HFF-Myc (cell line): ENCODE measurements at regions not wholly inside any gene's neighbourhood (a gene's known extent, or its start where the extent isn't known, plus 50 kb on each side); places are given as distances from the start of the nearest gene placed in this dataset.

ENCODE experiments used
- DNase-seq: peaks from one replicate; pipeline ENCODE4 v3.0.0-alpha.2; 2011; ENCODE audit warnings: low read depth; ENCODE audit errors: extremely low read depth
- H3K4me3 ChIP-seq: replicated peaks from 2 replicates; pipeline ENCODE4 v1.5.1; 2011; ENCODE audit warnings: low read depth, mild to moderate bottlenecking, control low read depth, low read length
- CTCF ChIP-seq: IDR thresholded peaks from 2 replicates; pipeline ENCODE4 v1.5.1; 2012; ENCODE audit warnings: mild to moderate bottlenecking, low read depth, low read length, control low read depth; ENCODE audit errors: missing control alignments

- H3K4me3 ChIP-seq: no peak overlapping the region
- no peak for DNase-seq
- no peak for TF ChIP-seq CTCF
Observed at GRCh38 chr17:71330099-71330375, 790.8 kb upstream of the SOX9 start.

- TF ChIP-seq CTCF: no peak
- no peak for DNase-seq
- no peak overlapping the region for H3K4me3 ChIP-seq
Observed at GRCh38 chr17:71331754-71332325, 789.0 kb upstream of the SOX9 start.

- no peak for DNase-seq
- TF ChIP-seq CTCF: no peak
- no peak overlapping the region for H3K4me3 ChIP-seq
Observed at GRCh38 chr17:71334048-71334751, 786.6 kb upstream of the SOX9 start.

GRCh38 chr17:71335212-71335611, 785.6 kb upstream of the SOX9 start:
- DNase-seq: no peak
- no peak for TF ChIP-seq CTCF
- no peak overlapping the region for H3K4me3 ChIP-seq

GRCh38 chr17:71337938-71338337, 782.9 kb upstream of the SOX9 start:
- no peak overlapping the region; the same call in 1 of the 2 replicates for H3K4me3 ChIP-seq
- no peak for DNase-seq
- no peak for TF ChIP-seq CTCF

GRCh38 chr17:71338396-71338795, 782.4 kb upstream of the SOX9 start:
- DNase-seq: peak; percentile 45
- no peak overlapping the region; the same call in 1 of the 2 replicates for H3K4me3 ChIP-seq
- TF ChIP-seq CTCF: no peak

GRCh38 chr17:71339206-71339605, 781.6 kb upstream of the SOX9 start:
- no peak for TF ChIP-seq CTCF
- no peak for DNase-seq
- H3K4me3 ChIP-seq: no peak overlapping the region
